ENCODE measurements at regions not wholly inside any gene's neighbourhood (a gene's known extent, or its start where the extent isn't known, plus 50 kb on each side); places are given as distances from the start of the nearest gene placed in this dataset.

DNA sequence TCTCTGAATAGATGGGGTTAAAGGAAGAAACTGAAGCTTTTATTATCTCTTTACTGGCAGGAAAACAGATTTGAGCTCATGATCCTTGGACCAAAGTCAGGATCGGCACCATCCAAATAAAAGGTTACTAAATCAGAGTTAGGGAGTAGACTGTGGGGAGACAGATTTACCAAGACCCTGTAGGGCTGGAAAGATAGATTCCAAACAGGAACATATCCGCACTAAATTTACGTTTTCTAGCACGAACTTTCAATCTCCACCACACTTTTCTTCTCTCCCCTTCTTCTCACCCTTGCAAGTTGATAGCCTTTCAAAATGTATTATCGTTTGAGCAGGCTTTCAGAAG lies 120.0 kb upstream of the HMHB1 start:
- no peaks in the 10 kb centered on the region for H3K36me3 ChIP-seq
- TF ChIP-seq, protein P1, sequence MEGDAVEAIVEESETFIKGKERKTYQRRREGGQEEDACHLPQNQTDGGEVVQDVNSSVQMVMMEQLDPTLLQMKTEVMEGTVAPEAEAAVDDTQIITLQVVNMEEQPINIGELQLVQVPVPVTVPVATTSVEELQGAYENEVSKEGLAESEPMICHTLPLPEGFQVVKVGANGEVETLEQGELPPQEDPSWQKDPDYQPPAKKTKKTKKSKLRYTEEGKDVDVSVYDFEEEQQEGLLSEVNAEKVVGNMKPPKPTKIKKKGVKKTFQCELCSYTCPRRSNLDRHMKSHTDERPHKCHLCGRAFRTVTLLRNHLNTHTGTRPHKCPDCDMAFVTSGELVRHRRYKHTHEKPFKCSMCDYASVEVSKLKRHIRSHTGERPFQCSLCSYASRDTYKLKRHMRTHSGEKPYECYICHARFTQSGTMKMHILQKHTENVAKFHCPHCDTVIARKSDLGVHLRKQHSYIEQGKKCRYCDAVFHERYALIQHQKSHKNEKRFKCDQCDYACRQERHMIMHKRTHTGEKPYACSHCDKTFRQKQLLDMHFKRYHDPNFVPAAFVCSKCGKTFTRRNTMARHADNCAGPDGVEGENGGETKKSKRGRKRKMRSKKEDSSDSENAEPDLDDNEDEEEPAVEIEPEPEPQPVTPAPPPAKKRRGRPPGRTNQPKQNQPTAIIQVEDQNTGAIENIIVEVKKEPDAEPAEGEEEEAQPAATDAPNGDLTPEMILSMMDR (IDR thresholded peaks at IDR 0.05): no peak
- TF ChIP-seq POLR2A (IDR thresholded peaks at IDR 0.05): no peak
- H3K4me3 ChIP-seq: no peak overlapping the region
- no peaks in the 10 kb centered on the region for H3K9me3 ChIP-seq
- H3K4me1 ChIP-seq: no peaks in the 10 kb centered on the region
- H3K27me3 ChIP-seq: no peaks in the 10 kb centered on the region
- intact Hi-C loops (cut with DNase I; ENCODE audit: low total_unique reads): no loop called here
- H3K27ac ChIP-seq: peak overlapping the region in 1 of 2 donors; percentile 51
- DNase-seq: no peak

DNA sequence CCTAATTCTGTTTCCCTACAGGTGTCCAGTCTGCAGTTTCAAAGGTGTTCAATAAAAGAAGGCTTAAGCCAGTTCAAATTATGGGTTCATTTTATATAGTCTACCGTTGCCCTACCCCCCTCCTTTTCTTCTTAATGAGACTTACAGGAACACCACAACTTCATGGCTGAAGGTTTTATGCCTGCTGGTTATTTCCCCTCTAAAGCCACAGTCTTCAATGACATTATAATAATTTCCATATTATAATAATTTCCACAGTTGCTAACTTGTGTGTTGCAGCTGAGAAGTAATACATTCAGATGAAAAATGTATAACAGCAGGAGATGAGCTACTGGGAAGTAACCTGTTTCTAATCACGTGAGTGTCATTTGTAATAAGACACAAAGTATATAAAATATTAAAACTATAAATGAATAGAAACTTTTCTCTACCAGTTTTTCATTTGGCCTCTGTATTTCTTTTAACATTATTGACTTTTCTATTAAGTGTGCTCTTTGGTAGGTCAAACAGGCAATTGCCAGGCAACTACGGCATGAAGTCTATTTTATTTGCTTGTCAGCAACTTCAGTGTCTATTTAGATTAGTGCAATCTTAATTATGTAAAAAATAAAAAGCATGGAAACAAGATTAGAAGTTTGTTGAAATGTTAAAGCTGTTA lies 120.5 kb upstream of the HMHB1 start:
- Histone ChIP-seq H3K27me3 (no peaks in the 10 kb centered on the region), H3K9me3 (no peaks in the 10 kb centered on the region), H3K4me3 (no peak overlapping the region), H3K4me1 (no peaks in the 10 kb centered on the region), H3K36me3 (no peaks in the 10 kb centered on the region), H3K27ac (peak overlapping the region in 1 of 2 donors; percentile 51)
- no peak for DNase-seq
- intact Hi-C loops (cut with DNase I; ENCODE audit: low total_unique reads): no loop called here
- TF ChIP-seq, protein P1 (IDR thresholded peaks at IDR 0.05): no peak
- no peak for TF ChIP-seq POLR2A (IDR thresholded peaks at IDR 0.05)

DNA sequence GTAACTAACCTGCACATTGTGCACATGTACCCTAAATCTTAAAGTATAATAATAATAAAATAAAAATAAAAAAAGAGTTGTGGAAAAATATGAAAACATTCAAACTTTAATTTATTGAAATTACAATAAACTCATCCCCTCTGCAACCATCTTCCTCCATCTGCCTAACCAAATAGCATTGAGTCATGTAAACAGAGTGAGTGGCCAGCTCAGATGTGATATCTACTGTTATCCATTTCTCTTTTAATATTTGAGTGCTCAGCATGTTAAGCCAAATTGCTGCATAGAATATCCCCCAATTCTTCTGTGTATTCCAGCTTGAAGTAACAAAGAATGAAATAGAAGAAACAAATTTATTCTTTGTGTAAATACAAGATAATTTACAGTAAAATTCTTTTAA lies 124.4 kb upstream of the HMHB1 start:
- Histone ChIP-seq H3K4me3 (no peak overlapping the region), H3K9me3 (no peaks in the 10 kb centered on the region), H3K4me1 (no peaks in the 10 kb centered on the region), H3K36me3 (no peaks in the 10 kb centered on the region), H3K27ac (no peak overlapping the region), H3K27me3 (no peaks in the 10 kb centered on the region)
- intact Hi-C loops (cut with DNase I; ENCODE audit: low total_unique reads): no loop called here
- no peak for DNase-seq
- TF ChIP-seq POLR2A (IDR thresholded peaks at IDR 0.05): no peak
- TF ChIP-seq, protein P1 (IDR thresholded peaks at IDR 0.05): no peak

DNA sequence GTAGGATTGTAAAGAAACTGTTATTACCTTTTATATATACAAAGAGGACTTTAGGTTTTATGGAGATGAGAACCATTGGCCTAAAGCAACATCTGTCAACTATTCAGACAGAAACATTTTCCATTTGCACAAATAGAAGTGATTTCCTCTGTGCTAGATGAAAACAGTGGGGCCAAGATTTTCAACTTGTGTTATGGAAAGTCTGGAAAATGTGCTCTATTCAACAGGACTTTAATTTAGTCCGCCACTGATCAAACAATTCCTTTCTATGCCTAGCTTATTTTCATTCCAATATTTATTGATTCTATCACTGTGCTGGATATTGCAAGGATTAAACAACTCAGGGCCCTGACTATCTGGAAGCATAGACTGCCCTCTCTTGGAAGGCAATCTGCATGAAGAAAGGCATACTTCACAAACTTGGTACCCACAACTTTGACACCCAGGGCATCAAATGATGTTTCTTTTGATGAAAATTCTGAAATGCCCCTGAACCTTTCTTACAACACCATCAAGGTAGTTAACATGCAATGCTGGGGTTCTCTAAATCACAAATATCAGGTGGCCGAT lies 126.6 kb upstream of the HMHB1 start:
- no peaks in the 10 kb centered on the region for H3K4me1 ChIP-seq
- intact Hi-C loops (cut with DNase I; ENCODE audit: low total_unique reads): no loop called here
- TF ChIP-seq, protein P1 (IDR thresholded peaks at IDR 0.05): no peak
- TF ChIP-seq POLR2A (IDR thresholded peaks at IDR 0.05): no peak
- no peak for DNase-seq
- no peak overlapping the region for H3K4me3 ChIP-seq
- H3K9me3 ChIP-seq: no peaks in the 10 kb centered on the region
- no peaks in the 10 kb centered on the region for H3K27me3 ChIP-seq
- H3K36me3 ChIP-seq: no peaks in the 10 kb centered on the region
- H3K27ac ChIP-seq: no peak overlapping the region

DNA sequence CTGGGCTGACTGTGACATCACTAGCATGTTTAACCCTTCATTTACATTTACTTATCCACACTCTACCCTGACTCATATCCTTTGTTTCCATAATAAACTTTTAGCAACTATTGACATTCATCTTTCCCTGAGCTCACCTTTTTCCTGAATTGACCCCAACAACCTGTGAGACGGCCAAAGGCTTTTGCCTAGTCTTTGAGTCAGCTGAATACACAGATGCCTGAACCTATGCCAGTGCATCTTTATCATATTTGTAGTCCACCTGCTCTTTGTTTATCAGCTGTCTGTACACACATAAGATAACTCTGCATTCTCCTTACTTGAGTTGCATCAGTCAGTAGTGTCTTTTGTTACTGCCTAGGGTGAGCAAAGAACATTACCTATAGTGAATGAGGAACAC lies 128.5 kb upstream of the HMHB1 start:
- DNase-seq: no peak
- intact Hi-C loops (cut with DNase I; ENCODE audit: low total_unique reads): no loop called here
- H3K36me3 ChIP-seq: no peaks in the 10 kb centered on the region
- H3K4me1 ChIP-seq: no peaks in the 10 kb centered on the region
- no peaks in the 10 kb centered on the region for H3K27me3 ChIP-seq
- H3K4me3 ChIP-seq: no peak overlapping the region
- no peaks in the 10 kb centered on the region for H3K9me3 ChIP-seq
- H3K27ac ChIP-seq: no peak overlapping the region
- no peak for TF ChIP-seq POLR2A (IDR thresholded peaks at IDR 0.05)
- TF ChIP-seq, protein P1 (IDR thresholded peaks at IDR 0.05): no peak

Data from uterus (tissue), 3 donors.